ENCODE measurements at regions not wholly inside any gene's neighbourhood (a gene's known extent, or its start where the extent isn't known, plus 50 kb on each side); places are given as distances from the start of the nearest gene placed in this dataset.

GRCh38 chr13:65411521-65411920 lies 1818.6 kb downstream of the PCDH9 start:
- Histone ChIP-seq H3K9me2 (replicated peaks; ENCODE audit: low read depth, low read length) (no peaks in the 10 kb centered on the region), H3K9ac (ENCODE audit: low read depth, low read length, poor library complexity, severe bottlenecking) (no peak overlapping the region), H3K4me1 (ENCODE audit: insufficient read depth, low read length, poor library complexity, severe bottlenecking) (peaks cover 15% of the 10 kb centered on the region), H2AFZ (ENCODE audit: low read length) (no peak overlapping the region), H3K27me3 (ENCODE audit: insufficient read depth, low read length, poor library complexity, severe bottlenecking) (no peaks in the 10 kb centered on the region), H3K9me3 (ENCODE audit: insufficient read depth, low read depth, low read length) (no peaks in the 10 kb centered on the region), H4K20me1 (ENCODE audit: insufficient read depth, low read length, poor library complexity, severe bottlenecking) (no peaks in the 10 kb centered on the region), H3K36me3 (ENCODE audit: insufficient read depth, low read length) (no peaks in the 10 kb centered on the region), H3K4me3 (ENCODE audit: low read length, poor library complexity, severe bottlenecking) (no peak overlapping the region), H3K79me2 (ENCODE audit: insufficient read depth, low read length) (no peaks in the 10 kb centered on the region), H3K4me2 (ENCODE audit: low read depth, low read length, poor library complexity, severe bottlenecking) (no peak overlapping the region), H3F3A (ENCODE audit: low read depth) (0 out of 2 replicates have a peak, but pooled peaks cover 5% of the 10 kb centered on the region)
- TF ChIP-seq, protein P1, sequence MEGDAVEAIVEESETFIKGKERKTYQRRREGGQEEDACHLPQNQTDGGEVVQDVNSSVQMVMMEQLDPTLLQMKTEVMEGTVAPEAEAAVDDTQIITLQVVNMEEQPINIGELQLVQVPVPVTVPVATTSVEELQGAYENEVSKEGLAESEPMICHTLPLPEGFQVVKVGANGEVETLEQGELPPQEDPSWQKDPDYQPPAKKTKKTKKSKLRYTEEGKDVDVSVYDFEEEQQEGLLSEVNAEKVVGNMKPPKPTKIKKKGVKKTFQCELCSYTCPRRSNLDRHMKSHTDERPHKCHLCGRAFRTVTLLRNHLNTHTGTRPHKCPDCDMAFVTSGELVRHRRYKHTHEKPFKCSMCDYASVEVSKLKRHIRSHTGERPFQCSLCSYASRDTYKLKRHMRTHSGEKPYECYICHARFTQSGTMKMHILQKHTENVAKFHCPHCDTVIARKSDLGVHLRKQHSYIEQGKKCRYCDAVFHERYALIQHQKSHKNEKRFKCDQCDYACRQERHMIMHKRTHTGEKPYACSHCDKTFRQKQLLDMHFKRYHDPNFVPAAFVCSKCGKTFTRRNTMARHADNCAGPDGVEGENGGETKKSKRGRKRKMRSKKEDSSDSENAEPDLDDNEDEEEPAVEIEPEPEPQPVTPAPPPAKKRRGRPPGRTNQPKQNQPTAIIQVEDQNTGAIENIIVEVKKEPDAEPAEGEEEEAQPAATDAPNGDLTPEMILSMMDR (conservative IDR thresholded peaks at IDR 0.05; ENCODE audit: low read length) = no peak
- no peak for TF ChIP-seq EZH2phosphoT487 (IDR thresholded peaks at IDR 0.05; ENCODE audit: borderline replicate concordance)

- no peaks in the 10 kb centered on the region for H3K27me3 ChIP-seq (ENCODE audit: insufficient read depth, low read length, poor library complexity, severe bottlenecking)
- H3F3A ChIP-seq (ENCODE audit: low read depth) = 0 out of 2 replicates have a peak, but pooled peaks cover 5% of the 10 kb centered on the region
- no peaks in the 10 kb centered on the region for H3K9me3 ChIP-seq (ENCODE audit: insufficient read depth, low read depth, low read length)
- no peaks in the 10 kb centered on the region for H3K36me3 ChIP-seq (ENCODE audit: insufficient read depth, low read length)
- TF ChIP-seq, protein P1 (conservative IDR thresholded peaks at IDR 0.05; ENCODE audit: low read length) = no peak
- TF ChIP-seq EZH2phosphoT487 (IDR thresholded peaks at IDR 0.05; ENCODE audit: borderline replicate concordance) = no peak
- H3K4me3 ChIP-seq (ENCODE audit: low read length, poor library complexity, severe bottlenecking) = no peak overlapping the region
- H3K79me2 ChIP-seq (ENCODE audit: insufficient read depth, low read length) = no peaks in the 10 kb centered on the region
- peaks cover 23% of the 10 kb centered on the region for H3K4me1 ChIP-seq (ENCODE audit: insufficient read depth, low read length, poor library complexity, severe bottlenecking)
- no peaks in the 10 kb centered on the region for H4K20me1 ChIP-seq (ENCODE audit: insufficient read depth, low read length, poor library complexity, severe bottlenecking)
- no peak overlapping the region for H2AFZ ChIP-seq (ENCODE audit: low read length)
- no peaks in the 10 kb centered on the region for H3K9me2 ChIP-seq (replicated peaks; ENCODE audit: low read depth, low read length)
- no peak overlapping the region for H3K9ac ChIP-seq (ENCODE audit: low read depth, low read length, poor library complexity, severe bottlenecking)
- no peak overlapping the region for H3K4me2 ChIP-seq (ENCODE audit: low read depth, low read length, poor library complexity, severe bottlenecking)
Observed at GRCh38 chr13:65410791-65411190, 1819.3 kb downstream of the PCDH9 start.

- H4K20me1 ChIP-seq (ENCODE audit: insufficient read depth, low read length, poor library complexity, severe bottlenecking) = no peaks in the 10 kb centered on the region
- no peaks in the 10 kb centered on the region for H3K9me2 ChIP-seq (replicated peaks; ENCODE audit: low read depth, low read length)
- no peak overlapping the region for H3K9ac ChIP-seq (ENCODE audit: low read depth, low read length, poor library complexity, severe bottlenecking)
- H3K9me3 ChIP-seq (ENCODE audit: insufficient read depth, low read depth, low read length) = no peaks in the 10 kb centered on the region
- H3K4me3 ChIP-seq (ENCODE audit: low read length, poor library complexity, severe bottlenecking) = no peak overlapping the region
- H3K27me3 ChIP-seq (ENCODE audit: insufficient read depth, low read length, poor library complexity, severe bottlenecking) = no peaks in the 10 kb centered on the region
- no peaks in the 10 kb centered on the region for H3K79me2 ChIP-seq (ENCODE audit: insufficient read depth, low read length)
- no peaks in the 10 kb centered on the region for H3K36me3 ChIP-seq (ENCODE audit: insufficient read depth, low read length)
- no peak overlapping the region for H2AFZ ChIP-seq (ENCODE audit: low read length)
- no peak overlapping the region for H3K4me2 ChIP-seq (ENCODE audit: low read depth, low read length, poor library complexity, severe bottlenecking)
- H3F3A ChIP-seq (ENCODE audit: low read depth) = no peaks in the 10 kb centered on the region
- TF ChIP-seq EZH2phosphoT487 (IDR thresholded peaks at IDR 0.05; ENCODE audit: borderline replicate concordance) = no peak
- TF ChIP-seq, protein P1 (conservative IDR thresholded peaks at IDR 0.05; ENCODE audit: low read length) = no peak
- H3K4me1 ChIP-seq (ENCODE audit: insufficient read depth, low read length, poor library complexity, severe bottlenecking) = peaks cover 14% of the 10 kb centered on the region
Observed at GRCh38 chr13:65401315-65401714, 1828.8 kb downstream of the PCDH9 start.

All from Loucy (cell line).